HCT116 (cell line): ENCODE measurements at regions not wholly inside any gene's neighbourhood (a gene's known extent, or its start where the extent isn't known, plus 50 kb on each side); places are given as distances from the start of the nearest gene placed in this dataset.

Experiments
- ATAC-seq: fragments of 200-7000 bp; cut with Tn5 transposase; 2 replicates; pipeline ENCODE4 v1.9.1; 2020; ENCODE audit warnings: mild to moderate bottlenecking, moderate library complexity
- BruUV-seq: library from RNA; stranded (reverse); fragments of 400-500 nt; replicated peaks from 2 replicates; lab custom pipeline; 2021; lab: Mats Ljungman, UMichigan
- CTCF ChIA-PET: fragments of 300-600 bp; sonication (Branson Sonifier 250); formaldehyde crosslinking; loops from one replicate; lab custom pipeline; 2021; ENCODE audit warnings: antibody characterized with exemption; lab: Charles Lee
- POLR2A ChIA-PET: fragments of 300-600, 350-600 bp; sonication (Branson Sonifier 250); formaldehyde crosslinking; loops from one replicate; lab custom pipeline; 2021; ENCODE audit warnings: antibody characterized with exemption; lab: Charles Lee
- RAD21 ChIA-PET, 2 experiments: fragments of 300-600 bp; sonication (Branson Sonifier 250); formaldehyde crosslinking; loops; one replicate each; lab custom pipeline; 2023; ENCODE audit warnings: low total read pairs in 2 of 2; ENCODE audit not compliant: uncharacterized antibody in 2 of 2, unreplicated experiment in 2 of 2, low non-redundant PET in 1 of 2; lab: Charles Lee
- DNase-seq: peaks from one replicate; pipeline ENCODE4 v3.0.0-alpha.2; 2010; ENCODE audit warnings: low read depth, low spot score
- H2AFZ ChIP-seq: fragments of 200-600 bp; shearing (Covaris generic), sonication (generic); 2 replicates; pipeline ENCODE4 v1.6.1; 2017; ENCODE audit warnings: low read depth, mixed run types, mixed read lengths, antibody characterized with exemption, low read length; ENCODE audit not compliant: poor library complexity, severe bottlenecking
- H3K27ac ChIP-seq: 2 replicates; pipeline ENCODE4 v1.5.1; 2012; ENCODE audit warnings: low read depth, low read length
- H3K27me3 ChIP-seq: fragments of 200-600 bp; sonication (generic); 2 replicates; pipeline ENCODE4 v1.6.1; 2016; ENCODE audit warnings: mixed run types, low read length, mixed read lengths; ENCODE audit not compliant: insufficient read depth
- H3K36me3 ChIP-seq, 2 experiments: fragments of 200-500 bp in 1 of 2; fragments of 200-600 bp in 1 of 2; sonication (Bioruptor generic) in 1 of 2; sonication (generic) in 1 of 2; 2 replicates each; pipeline versions ENCODE4 v1.5.1 to v1.6.1; 2014 to 2016; ENCODE audit warnings: low read length in 2 of 2, inconsistent platforms in 1 of 2, mixed read lengths in 1 of 2, mixed run types in 1 of 2; ENCODE audit not compliant: insufficient read depth in 2 of 2, control insufficient read depth in 1 of 2
- H3K4me1 ChIP-seq, 2 experiments: fragments of 200-600 bp in 1 of 2; sonication (generic) in 1 of 2; 2 replicates each; pipeline versions ENCODE4 v1.5.1 to v1.6.1; 2012 to 2017; ENCODE audit warnings: low read length in 2 of 2, inconsistent platforms in 1 of 2, mild to moderate bottlenecking in 1 of 2, mixed read lengths in 1 of 2, mixed run types in 1 of 2, moderate library complexity in 1 of 2; ENCODE audit not compliant: insufficient read depth in 2 of 2, control insufficient read depth in 1 of 2
- H3K4me2 ChIP-seq: fragments of 200-600 bp; sonication (generic); 2 replicates; pipeline ENCODE4 v1.6.1; 2017; ENCODE audit warnings: mixed run types, low read length, mixed read lengths
- H3K4me3 ChIP-seq, 2 experiments: fragments of 200-600 bp in 1 of 2; sonication (generic) in 1 of 2; replicated peaks in 1 of 2; 2 replicates each; pipeline ENCODE4 v1.5.1; 2011 to 2016; ENCODE audit warnings: low read length in 2 of 2, control low read depth in 1 of 2, low read depth in 1 of 2, mild to moderate bottlenecking in 1 of 2, mixed read lengths in 1 of 2, mixed run types in 1 of 2
- H3K79me2 ChIP-seq: fragments of 200-600 bp; sonication (generic); 2 replicates; pipeline ENCODE4 v1.6.1; 2017; ENCODE audit warnings: mild to moderate bottlenecking, mixed run types, low read length, moderate library complexity, mixed read lengths; ENCODE audit not compliant: insufficient read depth
- H3K9ac ChIP-seq: fragments of 200-600 bp; sonication (generic); 2 replicates; pipeline ENCODE4 v1.6.1; 2016; ENCODE audit warnings: low read length, mixed read lengths
- H3K9me2 ChIP-seq: fragments of 200-600 bp; sonication (generic), shearing (Covaris generic); 2 replicates; pipeline ENCODE4 v1.6.1; 2017; ENCODE audit warnings: mixed run types, mild to moderate bottlenecking, moderate library complexity; ENCODE audit not compliant: insufficient read depth
- H3K9me3 ChIP-seq, 2 experiments: fragments of 200-500 bp in 1 of 2; fragments of 200-600 bp in 1 of 2; sonication (Bioruptor generic) in 1 of 2; sonication (generic) in 1 of 2; 2 replicates each; pipeline ENCODE4 v1.6.1; 2014 to 2017; ENCODE audit warnings: low read length in 2 of 2, mixed read lengths in 2 of 2, inconsistent platforms in 1 of 2, low read depth in 1 of 2, mild to moderate bottlenecking in 1 of 2, mixed run types in 1 of 2, moderate library complexity in 1 of 2; ENCODE audit not compliant: control insufficient read depth in 1 of 2, insufficient read depth in 1 of 2
- H4K20me1 ChIP-seq: fragments of 200-600 bp; sonication (generic), shearing (Covaris generic); 2 replicates; pipeline ENCODE4 v1.6.1; 2017; ENCODE audit warnings: mixed run types, mild to moderate bottlenecking, moderate library complexity; ENCODE audit not compliant: insufficient read depth
- ATF3 ChIP-seq: IDR thresholded peaks from 2 replicates; pipeline ENCODE4 v1.6.1; 2012
- CTCF ChIP-seq, 3 experiments: fragments of 200-600 bp in 1 of 3; sonication (generic) in 1 of 3; IDR thresholded peaks in 2 of 3; conservative IDR thresholded peaks in 1 of 3; 2 replicates each; pipeline ENCODE4 v1.5.1; 2012 to 2017; ENCODE audit warnings: low read depth in 2 of 3, low read length in 2 of 3, antibody characterized with exemption in 1 of 3, borderline replicate concordance in 1 of 3, control low read depth in 1 of 3, mild to moderate bottlenecking in 1 of 3, mixed read lengths in 1 of 3, mixed run types in 1 of 3, moderate library complexity in 1 of 3; ENCODE audit not compliant: insufficient read depth in 1 of 3
- EGR1 ChIP-seq: IDR thresholded peaks from 2 replicates; pipeline ENCODE4 v1.6.1; 2012; ENCODE audit warnings: low read depth
- EZH2 ChIP-seq: fragments of 200-600 bp; sonication (generic); IDR thresholded peaks from 2 replicates; pipeline ENCODE4 v1.6.1; 2017; ENCODE audit warnings: antibody characterized with exemption, mixed run types
- MAX ChIP-seq: IDR thresholded peaks from 2 replicates; pipeline ENCODE4 v1.6.1; 2012
- REST ChIP-seq: IDR thresholded peaks from 2 replicates; pipeline ENCODE4 v1.6.1; 2012; ENCODE audit warnings: low read depth
- SP1 ChIP-seq: IDR thresholded peaks from 2 replicates; pipeline ENCODE4 v1.6.1; 2012; ENCODE audit warnings: low read depth
- ZFX ChIP-seq: fragments of 450-650 bp; IDR thresholded peaks from 2 replicates; pipeline ENCODE4 v1.6.1; 2017
- ZNF274 ChIP-seq: fragments of 200-500 bp; sonication (Bioruptor generic); IDR thresholded peaks from 2 replicates; pipeline ENCODE4 v1.6.1; 2014; ENCODE audit warnings: mild to moderate bottlenecking, low read depth, low read length, inconsistent platforms
- intact Hi-C: fragments of 100-400 bp; cut with micrococcal nuclease; formaldehyde crosslinking; loops from 2 replicates; pipeline ENCODE4 v1.10.0; 2022

- Histone ChIP-seq H2AFZ (no peak overlapping the region), H3K27me3 (no peaks in the 10 kb centered on the region), H3K27ac (no peak overlapping the region), H3K4me1 (no peaks in the 10 kb centered on the region), H4K20me1 (no peaks in the 10 kb centered on the region), H3K4me3 (no peak overlapping the region), H3K9ac (no peak overlapping the region), H3K9me3 (peaks cover 3 to 9% of the 10 kb centered on the region in 2 experiments; a peak in 2 of 4 replicates), H3K4me2 (no peak overlapping the region), H3K36me3 (no peaks in the 10 kb centered on the region), H3K79me2 (no peaks in the 10 kb centered on the region), H3K9me2 (no peaks in the 10 kb centered on the region)
- ATAC-seq (no peak), DNase-seq (no peak)
- ChIA-PET CTCF (no interaction called here), POLR2A (no interaction called here), RAD21 (no interaction called here)
- BruUV-seq = no TSS peak
- no peak for TF ChIP-seq EGR1
- TF ChIP-seq SP1 = no peak
- TF ChIP-seq CTCF (IDR thresholded peaks at IDR 0.05 in 2 of 3, conservative IDR thresholded peaks at IDR 0.05 in 1 of 3; ENCODE audit: borderline replicate concordance in 1 of 3, insufficient read depth in 1 of 3, low read depth in 2 of 3, low read length in 2 of 3) = no peak
- intact Hi-C loops = no loop called here
Observed at GRCh38 chr6:91824331-91824730, 1237.5 kb upstream of the MAP3K7 start.

- Histone ChIP-seq H3K27me3 (no peaks in the 10 kb centered on the region), H4K20me1 (no peaks in the 10 kb centered on the region), H3K4me1 (no peaks in the 10 kb centered on the region), H3K36me3 (no peaks in the 10 kb centered on the region), H3K27ac (no peak overlapping the region), H3K9me3 (peaks cover 3 to 9% of the 10 kb centered on the region in 2 experiments; a peak in 2 of 4 replicates)
- DNase-seq = no peak
- TF ChIP-seq REST = no peak
- no peak for TF ChIP-seq ATF3
- no peak for TF ChIP-seq EZH2
- TF ChIP-seq SP1 = no peak
- TF ChIP-seq EGR1 = no peak
- no peak for TF ChIP-seq ZFX
- TF ChIP-seq MAX = no peak
- TF ChIP-seq ZNF274 = no peak
- TF ChIP-seq, all 23 proteins: peak for 0
- CTCF ChIA-PET = no interaction called here
- no peak overlapping the region for H3K9ac ChIP-seq
- POLR2A ChIA-PET = no interaction called here
- no TSS peak for BruUV-seq
- no peaks in the 10 kb centered on the region for H3K9me2 ChIP-seq
- RAD21 ChIA-PET = no interaction called here
- no peak overlapping the region for H3K4me2 ChIP-seq
- H3K4me3 ChIP-seq = no peak overlapping the region
- intact Hi-C loops = no loop called here
- no peak for ATAC-seq
- no peak overlapping the region for H2AFZ ChIP-seq
- no peaks in the 10 kb centered on the region for H3K79me2 ChIP-seq
Observed at GRCh38 chr6:91822581-91822980, 1235.7 kb upstream of the MAP3K7 start.
